ENCODE measurements at regions not wholly inside any gene's neighbourhood (a gene's known extent, or its start where the extent isn't known, plus 50 kb on each side); places are given as distances from the start of the nearest gene placed in this dataset.

DNA sequence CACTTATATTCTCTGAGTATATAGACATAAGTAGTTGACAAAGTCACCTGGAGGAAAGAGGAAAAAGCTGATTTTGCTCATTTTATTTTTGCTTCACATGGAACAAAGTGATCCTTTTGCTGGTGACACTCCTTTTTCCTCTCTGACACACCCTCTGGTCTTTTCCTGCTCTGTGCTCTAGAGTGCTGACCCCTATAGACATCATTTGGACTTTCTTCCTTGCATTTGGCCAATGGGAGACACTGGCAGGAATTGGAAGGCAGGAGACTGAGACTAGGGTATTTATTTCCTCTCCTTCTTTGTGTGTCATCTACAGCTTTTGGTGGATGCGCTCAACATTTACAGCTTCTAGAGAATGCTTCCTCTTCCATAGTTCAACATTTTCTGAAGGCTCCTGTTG, 1078.1 kb downstream of the SORCS1 start:
- TF ChIP-seq CTCF (IDR thresholded peaks at IDR 0.05) (no peak), ZFX (IDR thresholded peaks at IDR 0.05; ENCODE audit: borderline replicate concordance) (no peak)

All from 22Rv1 (cell line).